ENCODE measurements at regions not wholly inside any gene's neighbourhood (a gene's known extent, or its start where the extent isn't known, plus 50 kb on each side); places are given as distances from the start of the nearest gene placed in this dataset.

DNA sequence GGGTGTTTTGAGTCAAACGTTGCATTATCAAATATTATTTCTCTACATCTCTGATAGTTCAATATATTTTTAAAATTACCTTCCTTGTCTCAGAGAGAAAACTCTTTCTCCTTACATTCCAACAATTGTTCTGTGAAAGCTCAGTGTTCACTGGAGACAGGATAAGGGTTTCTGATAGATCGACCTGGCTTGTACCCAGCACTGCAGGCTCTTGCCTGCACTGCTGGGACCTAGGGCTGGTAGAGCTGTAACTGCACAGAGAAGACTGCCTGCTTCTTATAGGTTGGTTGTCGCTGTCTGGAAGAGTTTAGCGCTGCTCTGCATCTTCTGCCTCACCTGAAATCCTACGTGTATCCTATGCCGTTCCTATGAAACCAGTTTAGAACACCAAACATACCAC lies 249.9 kb upstream of the LRTM1 start:
- Mint-ChIP-seq H3K36me3 (ENCODE audit: insufficient read depth) (no peaks in the 10 kb centered on the region), H3K27ac (no peak overlapping the region), H3K4me1 (ENCODE audit: low read depth) (no peaks in the 10 kb centered on the region), H3K27me3 (peaks cover 8% of the 10 kb centered on the region), H3K9me3 (ENCODE audit: low read depth) (no peaks in the 10 kb centered on the region), H3K4me3 (ENCODE audit: low read depth) (no peak overlapping the region)
- DNase-seq (ENCODE audit: low spot score, unreplicated experiment): no peak
- TF ChIP-seq, protein P1, sequence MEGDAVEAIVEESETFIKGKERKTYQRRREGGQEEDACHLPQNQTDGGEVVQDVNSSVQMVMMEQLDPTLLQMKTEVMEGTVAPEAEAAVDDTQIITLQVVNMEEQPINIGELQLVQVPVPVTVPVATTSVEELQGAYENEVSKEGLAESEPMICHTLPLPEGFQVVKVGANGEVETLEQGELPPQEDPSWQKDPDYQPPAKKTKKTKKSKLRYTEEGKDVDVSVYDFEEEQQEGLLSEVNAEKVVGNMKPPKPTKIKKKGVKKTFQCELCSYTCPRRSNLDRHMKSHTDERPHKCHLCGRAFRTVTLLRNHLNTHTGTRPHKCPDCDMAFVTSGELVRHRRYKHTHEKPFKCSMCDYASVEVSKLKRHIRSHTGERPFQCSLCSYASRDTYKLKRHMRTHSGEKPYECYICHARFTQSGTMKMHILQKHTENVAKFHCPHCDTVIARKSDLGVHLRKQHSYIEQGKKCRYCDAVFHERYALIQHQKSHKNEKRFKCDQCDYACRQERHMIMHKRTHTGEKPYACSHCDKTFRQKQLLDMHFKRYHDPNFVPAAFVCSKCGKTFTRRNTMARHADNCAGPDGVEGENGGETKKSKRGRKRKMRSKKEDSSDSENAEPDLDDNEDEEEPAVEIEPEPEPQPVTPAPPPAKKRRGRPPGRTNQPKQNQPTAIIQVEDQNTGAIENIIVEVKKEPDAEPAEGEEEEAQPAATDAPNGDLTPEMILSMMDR (IDR thresholded peaks at IDR 0.05; ENCODE audit: unreplicated experiment): no peak

DNA sequence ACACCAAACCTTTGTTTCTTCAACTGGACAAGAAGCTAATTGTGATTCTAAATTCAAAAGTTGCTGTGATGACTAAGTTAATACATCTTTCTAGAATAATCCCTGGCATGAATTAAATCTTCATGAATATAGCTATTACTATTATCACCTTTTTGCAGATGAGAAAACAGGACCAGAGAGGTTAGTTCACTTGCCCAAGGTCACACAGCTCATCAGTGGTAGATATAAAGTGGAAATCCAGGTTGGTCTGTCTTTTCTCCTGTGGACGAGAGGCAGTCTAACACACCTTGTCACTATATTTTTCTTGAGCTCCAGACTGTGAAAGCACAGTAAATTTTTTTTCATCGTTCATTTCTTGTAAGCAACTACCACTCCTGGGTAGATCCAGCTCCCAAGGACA lies 247.6 kb upstream of the LRTM1 start:
- TF ChIP-seq, protein P1 (IDR thresholded peaks at IDR 0.05; ENCODE audit: unreplicated experiment): no peak
- no peak overlapping the region for H3K4me3 Mint-ChIP-seq (ENCODE audit: low read depth)
- no peak for DNase-seq (ENCODE audit: low spot score, unreplicated experiment)
- no peaks in the 10 kb centered on the region for H3K4me1 Mint-ChIP-seq (ENCODE audit: low read depth)
- no peaks in the 10 kb centered on the region for H3K9me3 Mint-ChIP-seq (ENCODE audit: low read depth)
- no peak overlapping the region for H3K27ac Mint-ChIP-seq
- peaks cover 8% of the 10 kb centered on the region for H3K27me3 Mint-ChIP-seq
- H3K36me3 Mint-ChIP-seq (ENCODE audit: insufficient read depth): no peaks in the 10 kb centered on the region

DNA sequence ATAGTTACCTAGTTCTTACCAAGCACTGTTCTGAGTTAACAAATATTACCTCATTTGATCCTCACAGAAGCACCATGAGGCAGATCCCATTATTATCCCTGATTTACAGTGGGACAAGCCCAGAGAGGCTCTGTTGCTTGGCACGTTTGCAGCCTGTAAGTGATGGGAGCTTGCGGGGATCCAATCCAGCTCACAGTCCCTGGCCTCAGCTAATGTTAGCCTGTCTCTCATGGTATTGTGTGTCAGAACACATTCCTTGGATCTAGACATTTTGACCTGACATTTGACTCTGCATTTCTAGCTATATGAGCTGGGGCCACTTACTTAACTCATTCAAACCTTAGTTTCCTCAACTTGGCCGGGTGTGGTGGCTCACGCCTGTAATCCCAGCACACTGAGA lies 246.9 kb upstream of the LRTM1 start:
- Mint-ChIP-seq H3K27me3 (peaks cover 8% of the 10 kb centered on the region), H3K36me3 (ENCODE audit: insufficient read depth) (no peaks in the 10 kb centered on the region), H3K4me3 (ENCODE audit: low read depth) (no peak overlapping the region), H3K27ac (no peak overlapping the region), H3K9me3 (ENCODE audit: low read depth) (no peaks in the 10 kb centered on the region), H3K4me1 (ENCODE audit: low read depth) (no peaks in the 10 kb centered on the region)
- TF ChIP-seq, protein P1 (IDR thresholded peaks at IDR 0.05; ENCODE audit: unreplicated experiment): no peak
- DNase-seq (ENCODE audit: low spot score, unreplicated experiment): no peak

DNA sequence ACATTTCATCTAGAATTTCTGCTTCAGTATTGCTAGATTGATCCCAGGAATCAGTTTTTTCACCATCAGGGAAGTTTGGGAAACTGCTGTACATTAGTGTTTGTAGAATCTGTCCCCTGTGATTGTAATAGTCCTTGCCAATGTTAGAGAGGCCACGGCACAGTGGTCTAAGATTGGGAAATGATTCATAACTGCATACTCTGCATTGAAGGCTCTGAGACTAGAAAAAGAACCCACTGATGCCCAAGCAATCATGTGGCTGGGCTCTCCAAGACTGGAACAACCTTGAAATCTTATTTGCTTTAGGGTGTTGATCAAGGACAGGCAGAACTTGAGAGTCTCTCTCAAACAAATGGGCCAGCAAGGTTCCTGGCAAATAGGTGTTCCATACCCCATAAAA lies 245.6 kb upstream of the LRTM1 start:
- no peak for DNase-seq (ENCODE audit: low spot score, unreplicated experiment)
- Mint-ChIP-seq H3K27ac (no peak overlapping the region), H3K9me3 (ENCODE audit: low read depth) (no peaks in the 10 kb centered on the region), H3K4me3 (ENCODE audit: low read depth) (no peak overlapping the region), H3K4me1 (ENCODE audit: low read depth) (no peaks in the 10 kb centered on the region), H3K36me3 (ENCODE audit: insufficient read depth) (no peaks in the 10 kb centered on the region), H3K27me3 (peaks cover 1% of the 10 kb centered on the region)
- TF ChIP-seq, protein P1 (IDR thresholded peaks at IDR 0.05; ENCODE audit: unreplicated experiment): no peak

DNA sequence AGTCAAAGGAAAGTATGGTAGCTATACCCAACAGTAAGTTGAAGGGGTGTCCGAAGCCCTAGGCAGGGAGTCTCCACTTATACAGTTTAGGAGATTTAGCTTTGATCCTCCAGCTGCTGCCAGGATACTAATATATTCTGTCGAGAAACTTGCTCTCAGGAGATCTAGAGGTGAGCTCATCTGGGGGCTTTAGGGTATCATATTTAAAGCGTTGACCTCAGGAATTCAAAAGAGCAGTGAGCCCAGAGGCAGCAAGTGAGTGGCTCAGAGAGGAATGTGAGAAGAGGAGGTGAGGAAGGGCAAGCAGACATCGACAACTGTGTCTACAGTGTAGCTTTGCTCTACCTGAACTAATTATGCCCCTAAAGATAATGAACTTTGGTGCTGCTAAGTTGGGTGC lies 245.1 kb upstream of the LRTM1 start:
- Mint-ChIP-seq H3K27ac (no peak overlapping the region), H3K4me1 (ENCODE audit: low read depth) (no peaks in the 10 kb centered on the region), H3K4me3 (ENCODE audit: low read depth) (no peak overlapping the region), H3K36me3 (ENCODE audit: insufficient read depth) (no peaks in the 10 kb centered on the region), H3K9me3 (ENCODE audit: low read depth) (no peaks in the 10 kb centered on the region), H3K27me3 (no peaks in the 10 kb centered on the region)
- TF ChIP-seq, protein P1 (IDR thresholded peaks at IDR 0.05; ENCODE audit: unreplicated experiment): no peak
- no peak for DNase-seq (ENCODE audit: low spot score, unreplicated experiment)
